HEK293 (cell line): ENCODE measurements at regions not wholly inside any gene's neighbourhood (a gene's known extent, or its start where the extent isn't known, plus 50 kb on each side); places are given as distances from the start of the nearest gene placed in this dataset.
A peak's percentile ranks its signal among the peaks of the same experiment; 100 is the strongest.

Experiments
- CTCF ChIA-PET: fragments of 350-600 bp; formaldehyde crosslinking; extraction: SDS; loops from one replicate; lab custom pipeline; 2021; ENCODE audit warnings: antibody characterized with exemption; lab: Yijun Ruan, JAX
- POLR2A ChIA-PET: fragments of 300-600 bp; formaldehyde crosslinking; extraction: SDS; loops from one replicate; lab custom pipeline; 2020; ENCODE audit warnings: antibody characterized with exemption, inconsistent platforms; lab: Yijun Ruan, JAX
- H3K27ac ChIP-seq: fragments of 200-500 bp; sonication (Bioruptor generic); 2 replicates; pipeline ENCODE4 v1.5.1; 2014; ENCODE audit warnings: low read depth, low read length, control low read depth, inconsistent platforms; ENCODE audit errors: extremely low read depth
- H3K36me3 ChIP-seq, 2 experiments: fragments of 200-500 bp in 1 of 2; sonication (Bioruptor generic) in 1 of 2; 1 replicate in 1 of 2; 2 replicates in 1 of 2; pipeline ENCODE4 v1.5.1; 2014 to 2017; ENCODE audit warnings: inconsistent platforms in 2 of 2, low read length in 2 of 2; ENCODE audit not compliant: control insufficient read depth in 2 of 2, insufficient read depth in 1 of 2
- H3K4me1 ChIP-seq: fragments of 200-500 bp; sonication (Bioruptor generic); 2 replicates; pipeline ENCODE4 v1.5.1; 2014; ENCODE audit warnings: mild to moderate bottlenecking, low read length, inconsistent platforms; ENCODE audit not compliant: control insufficient read depth, insufficient read depth
- H3K4me3 ChIP-seq: 2 replicates; pipeline ENCODE4 v1.5.1; 2011; ENCODE audit warnings: low read depth, mild to moderate bottlenecking, control low read depth, low read length, moderate library complexity
- H3K9me3 ChIP-seq: fragments of 200-500 bp; sonication (Bioruptor generic); 2 replicates; pipeline ENCODE4 v1.5.1; 2014; ENCODE audit warnings: low read depth, low read length, inconsistent platforms; ENCODE audit not compliant: control insufficient read depth, insufficient read depth
- RBAK ChIP-seq: fragments of 450-650 bp; formaldehyde crosslinking; IDR thresholded peaks from 2 replicates; pipeline ENCODE4 v1.5.1; 2016; ENCODE audit warnings: missing biosample characterization, missing genetic modification characterization
- ZNF169 ChIP-seq: fragments of 450-650 bp; formaldehyde crosslinking; IDR thresholded peaks from 2 replicates; pipeline ENCODE4 v1.5.1; 2016; ENCODE audit warnings: missing biosample characterization, missing genetic modification characterization
- ZNF174 ChIP-seq: fragments of 450-650 bp; formaldehyde crosslinking; IDR thresholded peaks from 2 replicates; pipeline ENCODE4 v1.5.0; 2017; ENCODE audit warnings: missing biosample characterization, mild to moderate bottlenecking, missing genetic modification characterization
- ZNF211 ChIP-seq: fragments of 450-650 bp; formaldehyde crosslinking; IDR thresholded peaks from 2 replicates; pipeline ENCODE4 v1.5.1; 2016; ENCODE audit warnings: low read depth, missing biosample characterization, missing genetic modification characterization
- ZNF248 ChIP-seq: fragments of 450-650 bp; formaldehyde crosslinking; IDR thresholded peaks from 2 replicates; pipeline ENCODE4 v1.5.1; 2017; ENCODE audit warnings: missing biosample characterization, missing genetic modification characterization
- ZNF335 ChIP-seq: fragments of 450-650 bp; formaldehyde crosslinking; conservative IDR thresholded peaks from 2 replicates; pipeline ENCODE4 v1.5.1; 2016; ENCODE audit warnings: missing biosample characterization, missing genetic modification characterization
- ZNF423 ChIP-seq: fragments of 450-650 bp; formaldehyde crosslinking; IDR thresholded peaks from 2 replicates; pipeline ENCODE4 v1.5.1; 2016; ENCODE audit warnings: missing biosample characterization, missing genetic modification characterization
- ZNF626 ChIP-seq: fragments of 450-650 bp; sonication (Bioruptor Pico); formaldehyde crosslinking; IDR thresholded peaks from 2 replicates; pipeline ENCODE4 v1.5.1; 2018; ENCODE audit warnings: missing biosample characterization, missing genetic modification characterization, inconsistent platforms
- ZNF792 ChIP-seq: fragments of 450-650 bp; formaldehyde crosslinking; IDR thresholded peaks from 2 replicates; pipeline ENCODE4 v1.5.1; 2016; ENCODE audit warnings: missing biosample characterization, missing genetic modification characterization
- TF ChIP-seq, protein P1 (sequence below): sonication (generic); formaldehyde crosslinking; IDR thresholded peaks from 2 replicates; pipeline ENCODE4 v1.8.1; 2022; ENCODE audit warnings: mild to moderate bottlenecking, moderate library complexity, missing genetic modification reagents
- TF ChIP-seq, protein P2 (sequence below): fragments of 450-650 bp; formaldehyde crosslinking; IDR thresholded peaks from 2 replicates; pipeline ENCODE4 v1.5.1; 2016; ENCODE audit warnings: missing biosample characterization, missing genetic modification characterization, low read depth
- TF ChIP-seq, protein P3 (sequence below): fragments of 450-650 bp; formaldehyde crosslinking; IDR thresholded peaks from 2 replicates; pipeline ENCODE4 v1.5.1; 2016; ENCODE audit warnings: missing biosample characterization, missing genetic modification characterization

DNA sequence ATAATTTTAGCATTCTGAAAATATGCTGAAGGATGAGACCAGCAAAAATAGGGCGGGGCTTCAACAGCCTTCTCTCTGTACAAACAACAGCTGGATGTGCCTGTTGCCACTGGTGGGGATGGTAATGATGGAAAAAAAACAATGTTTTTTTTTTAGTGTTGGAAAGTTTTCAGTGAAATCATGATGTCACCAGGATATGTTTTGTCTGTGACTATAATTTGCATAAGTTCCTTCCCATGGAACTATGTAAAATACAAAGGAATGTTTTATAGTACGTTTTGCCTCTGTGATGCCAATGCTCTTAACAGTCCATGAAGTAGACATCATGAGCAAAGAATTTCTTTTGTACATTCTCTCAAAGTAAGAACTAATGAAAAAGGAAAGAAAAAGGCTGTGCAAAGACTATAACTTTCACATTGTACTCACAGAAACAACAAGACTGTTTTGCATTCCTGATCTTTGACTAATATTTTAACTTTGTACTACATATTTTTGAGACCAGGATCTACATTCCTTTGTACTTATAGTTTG, 589.7 kb downstream of the SPRY1 start:
- ChIA-PET POLR2A (no interaction called here), CTCF (interaction anchor here (0.7 kb wide), 1 partner anchor 79 kb away, joined by 4 read pairs; no protein-coding TSS in a partner anchor)
- TF ChIP-seq, protein P1, sequence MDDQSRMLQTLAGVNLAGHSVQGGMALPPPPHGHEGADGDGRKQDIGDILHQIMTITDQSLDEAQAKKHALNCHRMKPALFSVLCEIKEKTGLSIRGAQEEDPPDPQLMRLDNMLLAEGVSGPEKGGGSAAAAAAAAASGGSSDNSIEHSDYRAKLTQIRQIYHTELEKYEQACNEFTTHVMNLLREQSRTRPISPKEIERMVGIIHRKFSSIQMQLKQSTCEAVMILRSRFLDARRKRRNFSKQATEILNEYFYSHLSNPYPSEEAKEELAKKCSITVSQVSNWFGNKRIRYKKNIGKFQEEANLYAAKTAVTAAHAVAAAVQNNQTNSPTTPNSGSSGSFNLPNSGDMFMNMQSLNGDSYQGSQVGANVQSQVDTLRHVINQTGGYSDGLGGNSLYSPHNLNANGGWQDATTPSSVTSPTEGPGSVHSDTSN (CRISPR knock-in tag), result no peak
- TF ChIP-seq, protein P2, sequence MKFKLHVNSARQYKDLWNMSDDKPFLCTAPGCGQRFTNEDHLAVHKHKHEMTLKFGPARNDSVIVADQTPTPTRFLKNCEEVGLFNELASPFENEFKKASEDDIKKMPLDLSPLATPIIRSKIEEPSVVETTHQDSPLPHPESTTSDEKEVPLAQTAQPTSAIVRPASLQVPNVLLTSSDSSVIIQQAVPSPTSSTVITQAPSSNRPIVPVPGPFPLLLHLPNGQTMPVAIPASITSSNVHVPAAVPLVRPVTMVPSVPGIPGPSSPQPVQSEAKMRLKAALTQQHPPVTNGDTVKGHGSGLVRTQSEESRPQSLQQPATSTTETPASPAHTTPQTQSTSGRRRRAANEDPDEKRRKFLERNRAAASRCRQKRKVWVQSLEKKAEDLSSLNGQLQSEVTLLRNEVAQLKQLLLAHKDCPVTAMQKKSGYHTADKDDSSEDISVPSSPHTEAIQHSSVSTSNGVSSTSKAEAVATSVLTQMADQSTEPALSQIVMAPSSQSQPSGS (tag by site-specific recombination), result 0 out of 2 replicates have a peak, but pooled peaks have one; percentile 6
- Histone ChIP-seq H3K4me1 (no peaks in the 10 kb centered on the region), H3K36me3 (no peaks in the 10 kb centered on the region), H3K27ac (no peak overlapping the region), H3K4me3 (no peak overlapping the region), H3K9me3 (no peaks in the 10 kb centered on the region)

GRCh38 chr4:123987408-123987807, 590.8 kb downstream of the SPRY1 start:
- CTCF ChIA-PET, result no interaction called here
- H3K9me3 ChIP-seq, result no peaks in the 10 kb centered on the region
- no peaks in the 10 kb centered on the region for H3K4me1 ChIP-seq
- H3K27ac ChIP-seq, result no peak overlapping the region
- H3K4me3 ChIP-seq, result no peak overlapping the region
- H3K36me3 ChIP-seq, result no peaks in the 10 kb centered on the region
- TF ChIP-seq, protein P3, sequence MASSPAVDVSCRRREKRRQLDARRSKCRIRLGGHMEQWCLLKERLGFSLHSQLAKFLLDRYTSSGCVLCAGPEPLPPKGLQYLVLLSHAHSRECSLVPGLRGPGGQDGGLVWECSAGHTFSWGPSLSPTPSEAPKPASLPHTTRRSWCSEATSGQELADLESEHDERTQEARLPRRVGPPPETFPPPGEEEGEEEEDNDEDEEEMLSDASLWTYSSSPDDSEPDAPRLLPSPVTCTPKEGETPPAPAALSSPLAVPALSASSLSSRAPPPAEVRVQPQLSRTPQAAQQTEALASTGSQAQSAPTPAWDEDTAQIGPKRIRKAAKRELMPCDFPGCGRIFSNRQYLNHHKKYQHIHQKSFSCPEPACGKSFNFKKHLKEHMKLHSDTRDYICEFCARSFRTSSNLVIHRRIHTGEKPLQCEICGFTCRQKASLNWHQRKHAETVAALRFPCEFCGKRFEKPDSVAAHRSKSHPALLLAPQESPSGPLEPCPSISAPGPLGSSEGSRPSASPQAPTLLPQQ (tag by site-specific recombination), result no peak
- TF ChIP-seq, all 188 proteins: peak for 0
- POLR2A ChIA-PET, result no interaction called here

GRCh38 chr4:123990310-123990870, 593.8 kb downstream of the SPRY1 start:
- ChIA-PET POLR2A (no interaction called here), CTCF (no interaction called here)
- Histone ChIP-seq H3K36me3 (no peaks in the 10 kb centered on the region), H3K4me1 (no peaks in the 10 kb centered on the region), H3K9me3 (no peaks in the 10 kb centered on the region), H3K4me3 (no peak overlapping the region), H3K27ac (no peak overlapping the region)
- TF ChIP-seq ZNF626, result no peak
- no peak for TF ChIP-seq ZNF792 (tag by site-specific recombination)
- TF ChIP-seq ZNF335 (tag by site-specific recombination), result no peak
- TF ChIP-seq ZNF423 (tag by site-specific recombination), result no peak
- TF ChIP-seq ZNF174 (tag by site-specific recombination), result no peak
- TF ChIP-seq ZNF169 (tag by site-specific recombination), result no peak

- H3K9me3 ChIP-seq, result no peaks in the 10 kb centered on the region
- no peaks in the 10 kb centered on the region for H3K36me3 ChIP-seq
- CTCF ChIA-PET, result interaction anchor here (1.2 kb wide), 1 partner anchor 26 kb away, joined by 6 read pairs; no protein-coding TSS in a partner anchor
- H3K4me1 ChIP-seq, result no peaks in the 10 kb centered on the region
- no peak overlapping the region for H3K4me3 ChIP-seq
- TF ChIP-seq ZNF211, result no peak
- TF ChIP-seq RBAK (tag by site-specific recombination), result no peak
- no peak for TF ChIP-seq ZNF248 (tag by site-specific recombination)
- TF ChIP-seq, protein P3 (tag by site-specific recombination), result no peak
- H3K27ac ChIP-seq, result no peak overlapping the region
- POLR2A ChIA-PET, result no interaction called here
These were observed 598.3 kb downstream of the SPRY1 start for GRCh38 chr4:123994917-123995316.
